HFF-Myc (cell line): ENCODE measurements at regions not wholly inside any gene's neighbourhood (a gene's known extent, or its start where the extent isn't known, plus 50 kb on each side); places are given as distances from the start of the nearest gene placed in this dataset.

Experiments
- DNase-seq: peaks from one replicate; pipeline ENCODE4 v3.0.0-alpha.2; 2011; ENCODE audit warnings: low read depth; ENCODE audit errors: extremely low read depth
- H3K4me3 ChIP-seq: replicated peaks from 2 replicates; pipeline ENCODE4 v1.5.1; 2011; ENCODE audit warnings: low read depth, mild to moderate bottlenecking, control low read depth, low read length
- TF ChIP-seq, protein P1 (sequence below): IDR thresholded peaks from 2 replicates; pipeline ENCODE4 v1.5.1; 2012; ENCODE audit warnings: mild to moderate bottlenecking, low read depth, low read length, control low read depth; ENCODE audit errors: missing control alignments

DNA sequence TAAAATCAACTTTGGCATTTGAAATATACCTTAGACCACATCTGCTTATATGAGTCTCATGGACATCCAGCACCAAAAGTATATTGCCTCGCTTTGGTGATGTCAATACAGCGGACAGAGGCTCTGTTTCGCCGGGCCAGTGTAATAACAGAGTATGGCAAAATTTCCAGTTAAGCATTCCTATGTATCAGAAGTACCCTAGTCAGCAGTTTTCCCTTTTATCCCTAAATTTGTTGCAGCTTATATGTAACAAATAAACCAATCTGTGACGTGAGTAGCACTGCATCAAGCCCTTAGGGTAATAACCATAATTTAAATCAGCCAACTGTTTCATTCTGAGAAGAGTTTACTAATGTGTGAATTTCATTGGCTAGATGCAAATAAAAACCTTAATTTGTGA is 585.5 kb upstream of the ADGRB3 start:
- DNase-seq, result no peak

DNA sequence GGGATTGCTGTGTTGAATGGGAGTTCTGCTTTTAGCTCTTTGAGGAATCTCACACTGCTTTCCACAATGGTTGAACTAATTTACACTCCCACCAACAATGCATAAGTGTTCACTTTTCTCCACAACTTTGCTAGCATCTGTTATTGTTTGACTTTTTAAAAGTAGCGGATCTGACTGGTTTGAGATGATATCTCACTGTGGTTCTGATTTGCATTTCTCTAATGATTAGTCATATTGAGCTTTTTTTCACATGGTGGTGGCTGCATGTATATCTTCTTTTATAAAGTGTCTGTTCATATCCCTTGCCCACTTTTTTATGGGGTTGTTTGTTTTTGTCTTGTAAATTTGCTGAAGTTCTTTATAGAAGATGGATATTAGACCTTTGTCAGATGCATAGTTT is 588.3 kb upstream of the ADGRB3 start:
- H3K4me3 ChIP-seq, result no peak overlapping the region
- DNase-seq, result no peak
- TF ChIP-seq, protein P1, sequence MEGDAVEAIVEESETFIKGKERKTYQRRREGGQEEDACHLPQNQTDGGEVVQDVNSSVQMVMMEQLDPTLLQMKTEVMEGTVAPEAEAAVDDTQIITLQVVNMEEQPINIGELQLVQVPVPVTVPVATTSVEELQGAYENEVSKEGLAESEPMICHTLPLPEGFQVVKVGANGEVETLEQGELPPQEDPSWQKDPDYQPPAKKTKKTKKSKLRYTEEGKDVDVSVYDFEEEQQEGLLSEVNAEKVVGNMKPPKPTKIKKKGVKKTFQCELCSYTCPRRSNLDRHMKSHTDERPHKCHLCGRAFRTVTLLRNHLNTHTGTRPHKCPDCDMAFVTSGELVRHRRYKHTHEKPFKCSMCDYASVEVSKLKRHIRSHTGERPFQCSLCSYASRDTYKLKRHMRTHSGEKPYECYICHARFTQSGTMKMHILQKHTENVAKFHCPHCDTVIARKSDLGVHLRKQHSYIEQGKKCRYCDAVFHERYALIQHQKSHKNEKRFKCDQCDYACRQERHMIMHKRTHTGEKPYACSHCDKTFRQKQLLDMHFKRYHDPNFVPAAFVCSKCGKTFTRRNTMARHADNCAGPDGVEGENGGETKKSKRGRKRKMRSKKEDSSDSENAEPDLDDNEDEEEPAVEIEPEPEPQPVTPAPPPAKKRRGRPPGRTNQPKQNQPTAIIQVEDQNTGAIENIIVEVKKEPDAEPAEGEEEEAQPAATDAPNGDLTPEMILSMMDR, result no peak

More for the DNA sequence above, 585.5 kb upstream of the ADGRB3 start:
- TF ChIP-seq, protein P1, result no peak
- H3K4me3 ChIP-seq, result no peak overlapping the region

DNA sequence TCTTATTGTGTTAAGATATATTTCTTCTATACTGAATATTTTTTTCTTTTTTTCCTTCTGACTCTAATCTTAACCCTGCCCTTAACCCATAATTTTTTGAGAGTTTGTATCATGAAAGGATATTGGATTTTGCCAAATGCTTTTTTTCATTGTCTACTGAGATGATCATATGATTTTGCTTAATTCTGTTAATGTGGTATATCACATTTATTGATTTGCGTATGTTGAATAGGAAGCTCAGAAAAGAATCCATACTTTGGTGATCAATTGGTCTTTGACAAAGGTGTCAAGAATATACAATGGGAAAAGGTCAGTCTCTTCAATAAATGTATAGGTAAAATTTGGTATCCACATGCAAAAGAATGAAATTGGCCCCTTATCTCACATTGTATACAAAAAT is 588.8 kb upstream of the ADGRB3 start:
- TF ChIP-seq, protein P1, result no peak
- DNase-seq, result no peak
- H3K4me3 ChIP-seq, result no peak overlapping the region

DNA sequence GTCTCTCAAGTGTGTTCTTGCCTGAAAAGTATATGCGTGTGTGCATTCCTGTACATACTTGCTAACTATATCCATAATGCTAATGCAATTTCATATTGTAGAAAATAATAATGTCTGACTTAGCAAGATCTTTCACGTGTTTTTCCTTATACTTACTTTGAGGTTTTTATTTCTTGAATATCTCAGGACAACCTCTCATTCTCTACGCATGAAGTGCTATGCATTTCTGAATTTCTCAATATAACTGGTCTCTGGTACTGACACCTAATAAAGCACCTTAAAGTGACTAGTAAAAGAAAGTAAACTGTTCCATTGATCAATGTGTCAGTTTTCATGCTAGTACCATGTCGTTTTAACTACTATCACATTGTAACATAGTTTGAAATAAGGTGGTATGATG is 589.9 kb upstream of the ADGRB3 start:
- no peak overlapping the region for H3K4me3 ChIP-seq
- TF ChIP-seq, protein P1, result no peak
- DNase-seq, result no peak

DNA sequence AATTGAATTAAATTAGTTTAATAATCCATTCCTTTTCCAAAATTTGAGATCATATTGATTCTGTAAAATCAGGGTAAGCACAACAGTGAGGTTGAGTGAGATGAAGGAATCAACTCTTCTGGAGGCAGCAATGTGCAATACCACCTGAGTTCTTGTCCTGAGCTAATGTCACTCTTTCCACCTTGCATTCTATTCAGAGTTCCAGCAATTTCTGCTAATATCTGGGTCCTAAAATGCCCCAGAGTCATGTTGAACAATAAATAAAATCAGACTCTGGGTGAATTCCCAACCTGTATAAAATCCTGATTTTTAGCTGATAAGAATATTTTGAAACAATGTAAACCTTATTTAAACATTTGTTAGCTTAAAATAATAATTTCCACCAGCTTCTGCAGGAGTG is 590.8 kb upstream of the ADGRB3 start:
- TF ChIP-seq, protein P1, result no peak
- no peak for DNase-seq
- H3K4me3 ChIP-seq, result no peak overlapping the region

DNA sequence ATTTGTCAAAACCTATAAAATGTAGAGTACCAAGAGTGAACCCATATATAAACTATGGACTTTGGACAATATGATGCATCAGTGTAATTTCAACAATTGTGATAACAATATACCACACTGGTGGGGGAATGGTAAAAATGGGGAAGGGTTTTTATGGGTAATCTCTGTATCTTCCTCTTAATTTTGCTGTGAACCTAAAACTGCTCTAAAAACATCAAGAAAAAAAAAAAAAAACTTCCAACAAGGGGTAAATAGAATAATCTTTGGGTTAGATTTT is 592.0 kb upstream of the ADGRB3 start:
- no peak overlapping the region for H3K4me3 ChIP-seq
- no peak for DNase-seq
- TF ChIP-seq, protein P1, result no peak

DNA sequence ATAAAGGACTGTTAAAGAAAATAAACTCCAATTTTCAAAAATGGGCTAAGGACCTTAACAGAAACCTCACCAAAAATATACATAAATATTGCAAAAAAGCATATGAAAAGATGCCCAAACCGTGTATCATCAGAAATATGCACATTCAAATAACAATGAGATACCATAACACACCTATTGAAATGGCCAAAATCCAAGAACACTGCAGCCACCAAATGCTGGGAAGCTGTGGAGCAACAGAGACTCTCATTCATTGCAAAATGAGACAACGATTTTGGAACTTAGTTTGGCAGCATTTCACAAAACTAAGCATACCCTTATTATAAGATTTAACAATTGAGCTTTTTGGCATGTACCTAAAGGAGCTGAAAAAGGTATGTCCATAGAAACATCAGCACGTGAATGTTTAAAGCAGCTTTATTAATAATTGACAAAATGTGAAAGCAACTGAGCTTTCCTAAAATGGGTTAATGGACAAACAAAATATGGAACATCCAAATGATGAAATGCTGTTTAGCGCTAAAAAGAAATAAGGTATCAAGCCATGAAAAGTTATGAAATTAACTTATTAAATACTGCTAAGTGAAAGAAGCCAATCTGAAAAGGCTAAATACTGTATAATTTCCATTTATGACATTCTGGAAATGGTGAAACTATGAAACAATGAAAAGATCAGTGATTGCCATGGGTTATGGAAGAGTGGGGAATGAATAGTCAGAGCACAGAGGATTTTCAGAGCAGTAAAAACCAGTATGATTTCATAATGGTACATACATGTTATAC is 592.6 kb upstream of the ADGRB3 start:
- DNase-seq, result no peak
- no peak overlapping the region for H3K4me3 ChIP-seq
- TF ChIP-seq, protein P1, result no peak
